ENCODE measurements at regions not wholly inside any gene's neighbourhood (a gene's known extent, or its start where the extent isn't known, plus 50 kb on each side); places are given as distances from the start of the nearest gene placed in this dataset.

GRCh38 chr15:93826790-93827189, 404.6 kb upstream of the MCTP2 start:
- POLR2A ChIA-PET (ENCODE audit: low non-redundant PET) = no interaction called here
- TF ChIP-seq CTCF (conservative IDR thresholded peaks at IDR 0.05; ENCODE audit: low read depth) = no peak

GRCh38 chr15:93826293-93826692, 405.1 kb upstream of the MCTP2 start:
- no peak for DNase-seq (ENCODE audit: low spot score)
- TF ChIP-seq CTCF (conservative IDR thresholded peaks at IDR 0.05; ENCODE audit: low read depth) = no peak
- POLR2A ChIA-PET (ENCODE audit: low non-redundant PET) = no interaction called here
- CTCF ChIA-PET = interaction anchor here (0.7 kb wide), 1 partner anchor 105 kb away, joined by 3 read pairs; no protein-coding TSS in a partner anchor
- no peak overlapping the region for H3K27ac ChIP-seq

More at GRCh38 chr15:93826790-93827189, 404.6 kb upstream of the MCTP2 start:
- DNase-seq (ENCODE audit: low spot score) = no peak
- no peak overlapping the region for H3K27ac ChIP-seq
- CTCF ChIA-PET = no interaction called here

- ChIA-PET CTCF (interaction anchor here (0.7 kb wide), 1 partner anchor 106 kb away, joined by 3 read pairs; no protein-coding TSS in a partner anchor), POLR2A (ENCODE audit: low non-redundant PET) (no interaction called here)
- H3K27ac ChIP-seq = no peak overlapping the region
- no peak for DNase-seq (ENCODE audit: low spot score)
- TF ChIP-seq CTCF (conservative IDR thresholded peaks at IDR 0.05; ENCODE audit: low read depth) = no peak
Observed at GRCh38 chr15:93825682-93826081, 405.7 kb upstream of the MCTP2 start.

GRCh38 chr15:93823971-93824913, 407.1 kb upstream of the MCTP2 start:
- H3K27ac ChIP-seq = no peak overlapping the region
- ChIA-PET POLR2A (ENCODE audit: low non-redundant PET) (no interaction called here), CTCF (no interaction called here)
- no peak for DNase-seq (ENCODE audit: low spot score)
- TF ChIP-seq CTCF (conservative IDR thresholded peaks at IDR 0.05; ENCODE audit: low read depth) = no peak

- no peak for TF ChIP-seq CTCF (conservative IDR thresholded peaks at IDR 0.05; ENCODE audit: low read depth)
- CTCF ChIA-PET = no interaction called here
- POLR2A ChIA-PET (ENCODE audit: low non-redundant PET) = no interaction called here
- no peak for DNase-seq (ENCODE audit: low spot score)
- no peak overlapping the region for H3K27ac ChIP-seq
Observed at GRCh38 chr15:93820566-93820965, 410.8 kb upstream of the MCTP2 start.

- CTCF ChIA-PET = interaction anchor here (0.6 kb wide), 1 partner anchor 354 kb away, joined by 3 read pairs; no protein-coding TSS in a partner anchor
- no peak for TF ChIP-seq CTCF (conservative IDR thresholded peaks at IDR 0.05; ENCODE audit: low read depth)
- DNase-seq (ENCODE audit: low spot score) = no peak
- no peak overlapping the region for H3K27ac ChIP-seq
- POLR2A ChIA-PET (ENCODE audit: low non-redundant PET) = no interaction called here
Observed at GRCh38 chr15:93819826-93820225, 411.5 kb upstream of the MCTP2 start.

Data from RWPE1 (cell line).